ENCODE measurements at regions not wholly inside any gene's neighbourhood (a gene's known extent, or its start where the extent isn't known, plus 50 kb on each side); places are given as distances from the start of the nearest gene placed in this dataset.
"Not testable (repeated sequence)": the region's sequence is repeated elsewhere in the genome, so short reads cannot be mapped to it uniquely, and the experiment has no call there.

DNA sequence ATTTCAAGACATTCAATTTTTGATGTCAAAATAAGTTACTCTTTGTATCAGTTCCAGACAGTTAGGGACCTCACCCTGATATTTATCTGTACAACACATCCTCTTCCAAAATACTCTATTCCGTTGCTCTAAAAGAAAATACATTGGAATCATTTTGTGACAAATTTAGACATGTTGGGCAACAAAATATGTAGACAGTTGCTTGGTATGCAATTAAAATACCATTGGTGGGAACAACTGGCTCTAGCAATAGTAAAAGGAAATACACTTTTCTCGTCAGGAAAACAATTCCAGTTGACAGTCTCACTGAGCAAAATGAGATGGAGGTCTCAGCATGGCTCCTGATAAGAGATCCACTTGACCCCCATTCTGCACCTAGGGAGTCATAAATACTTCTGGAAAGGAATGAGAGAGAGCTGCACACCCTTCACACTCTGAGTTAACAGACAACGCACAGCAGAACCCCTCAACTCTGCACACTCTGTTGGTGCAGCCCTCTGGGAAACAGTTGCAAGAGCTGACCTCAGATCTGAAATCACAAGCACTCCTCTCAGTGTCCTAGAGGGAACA lies 171.3 kb upstream of the NT5E start:
- no peak for DNase-seq

DNA sequence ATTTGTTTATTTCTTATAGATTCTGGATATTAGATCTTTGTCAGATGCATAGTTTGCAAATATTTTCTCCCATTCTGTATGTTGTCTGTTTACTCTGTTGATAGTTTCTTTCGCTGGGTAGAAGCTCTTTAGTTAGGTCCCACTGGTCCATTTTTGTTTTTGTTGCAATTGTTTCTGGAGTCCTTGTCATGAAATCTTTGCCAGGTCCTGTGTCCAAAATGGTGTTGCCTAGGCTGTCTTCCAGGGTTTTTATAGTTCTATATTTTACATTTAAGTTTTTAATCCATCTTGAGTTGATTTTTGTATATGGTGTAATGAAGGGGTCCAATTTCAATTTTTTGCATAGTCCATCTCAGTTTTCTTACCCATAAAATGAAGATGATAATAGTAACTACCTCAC lies 173.9 kb upstream of the NT5E start:
- DNase-seq = not testable (repeated sequence)

DNA sequence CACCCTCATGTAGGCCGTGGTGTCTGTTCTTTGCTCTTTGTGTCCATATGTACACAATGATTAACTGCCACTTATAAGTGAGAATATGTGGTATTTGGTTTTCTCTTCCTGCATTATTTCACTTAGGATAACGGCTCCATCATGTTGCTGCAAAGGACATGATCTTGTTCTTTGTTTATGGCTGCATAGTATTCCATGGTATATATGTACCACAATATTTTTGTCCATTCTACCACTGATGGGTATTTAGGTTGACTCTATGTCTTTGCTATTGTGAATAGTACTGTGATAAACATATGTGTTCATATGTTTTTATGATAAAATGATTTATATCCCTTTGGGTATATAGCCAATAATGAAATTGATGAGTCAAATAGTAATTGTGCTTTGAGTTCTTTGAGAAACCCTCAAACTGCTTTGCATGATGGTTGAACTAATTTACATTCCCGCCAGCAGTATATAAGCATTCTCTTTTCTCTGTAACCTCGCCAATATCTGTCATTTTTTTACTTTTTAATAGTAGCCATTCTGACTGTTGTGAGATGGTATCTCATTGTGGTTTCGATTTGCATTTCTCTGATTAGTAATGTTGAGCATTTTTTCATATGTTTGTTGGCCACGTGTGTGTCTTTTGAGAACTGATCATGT lies 174.4 kb upstream of the NT5E start:
- DNase-seq = no peak

DNA sequence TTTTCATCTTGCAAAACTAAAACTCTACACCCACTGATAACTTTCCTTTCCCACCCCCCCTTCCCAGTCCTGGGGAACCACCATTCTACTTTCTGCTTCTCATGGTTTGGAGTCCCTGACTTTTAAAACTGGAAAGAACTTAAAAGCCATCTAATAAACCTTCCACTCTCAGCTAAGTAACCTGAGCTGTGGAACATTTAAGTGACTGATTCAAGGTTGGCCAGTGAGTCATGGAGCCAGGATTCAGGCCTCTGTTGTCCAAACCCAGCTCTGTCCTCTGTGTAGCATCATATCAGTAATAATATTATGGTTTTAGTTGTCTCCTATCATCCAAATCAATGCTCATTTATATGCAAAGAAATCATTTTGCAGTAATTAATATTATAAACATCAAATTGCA lies 176.0 kb upstream of the NT5E start:
- DNase-seq = no peak

DNA sequence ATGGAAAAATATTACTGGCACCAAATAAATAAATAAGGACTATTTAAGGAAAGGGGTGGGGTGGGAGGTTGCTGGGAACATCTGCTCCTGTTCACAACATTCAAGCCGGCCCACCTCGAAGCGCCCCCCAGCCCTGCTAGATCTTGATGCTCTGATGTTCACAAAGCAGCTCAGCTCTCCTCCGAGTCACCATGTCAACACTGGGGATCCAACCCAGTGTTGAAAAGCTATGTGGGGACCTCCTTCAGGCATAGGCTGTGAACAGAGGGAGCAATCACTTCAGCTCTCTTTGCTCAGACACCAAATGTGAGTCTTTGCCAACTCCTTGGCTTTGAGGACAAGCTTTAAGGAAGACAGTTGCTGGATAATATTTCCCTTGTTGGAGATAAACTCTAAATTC lies 176.8 kb upstream of the NT5E start:
- DNase-seq = no peak

DNA sequence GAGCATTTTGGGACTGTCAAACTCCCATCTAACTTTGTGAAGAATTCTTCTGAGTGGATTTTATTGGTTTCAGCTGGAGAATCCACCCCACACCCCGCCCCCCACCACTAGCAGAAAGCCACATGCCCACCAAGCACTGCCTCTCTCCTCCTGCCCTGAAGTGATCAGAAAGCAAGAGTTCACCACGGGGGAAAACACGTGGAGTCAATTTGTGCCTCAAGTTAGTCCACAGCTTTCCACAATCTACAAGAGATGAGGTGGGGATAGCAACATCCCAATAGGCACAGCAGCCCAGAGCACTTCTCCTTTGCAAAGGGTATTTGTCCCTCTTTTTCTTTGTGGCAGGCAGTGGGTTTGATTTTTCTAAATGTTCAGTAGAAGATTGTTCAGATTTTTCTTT lies 177.3 kb upstream of the NT5E start:
- DNase-seq = no peak

DNA sequence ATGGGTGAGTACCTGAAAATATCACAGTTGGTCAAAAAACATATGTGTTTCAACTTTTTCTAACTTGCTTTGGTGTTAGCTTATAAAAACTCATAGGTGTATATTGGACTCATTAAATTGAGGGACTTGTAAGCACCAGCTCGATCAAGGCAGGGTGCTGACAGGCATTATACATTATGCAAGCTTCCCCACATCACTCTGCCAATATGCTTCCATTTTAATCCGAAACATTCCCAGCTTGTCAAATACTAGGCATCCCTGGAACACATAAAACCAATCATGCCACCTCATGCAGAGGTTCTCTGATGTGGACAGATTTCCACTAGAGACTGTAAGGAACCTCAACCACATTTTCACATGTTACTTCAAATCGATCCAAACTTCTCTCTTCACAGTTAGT lies 187.3 kb upstream of the NT5E start:
- DNase-seq = no peak

DNA sequence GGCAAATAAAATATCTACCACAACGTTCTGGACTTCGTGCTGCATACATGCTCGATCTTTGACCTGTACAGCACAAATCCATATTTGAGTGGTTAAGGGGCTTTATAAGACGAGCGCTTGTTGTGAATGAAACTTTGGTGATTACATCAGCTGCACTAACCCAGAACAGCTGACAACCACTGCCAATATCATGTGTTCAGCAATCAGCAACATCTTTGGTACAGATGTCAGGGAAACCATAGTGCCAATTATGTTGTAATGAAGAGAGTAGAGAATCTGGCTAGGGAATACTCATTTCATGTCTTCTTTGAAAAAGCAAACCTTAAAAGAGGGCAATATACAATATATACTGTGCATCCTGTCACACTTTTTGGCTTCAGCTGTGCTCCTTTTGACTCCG lies 188.6 kb upstream of the NT5E start:
- no peak for DNase-seq

DNA sequence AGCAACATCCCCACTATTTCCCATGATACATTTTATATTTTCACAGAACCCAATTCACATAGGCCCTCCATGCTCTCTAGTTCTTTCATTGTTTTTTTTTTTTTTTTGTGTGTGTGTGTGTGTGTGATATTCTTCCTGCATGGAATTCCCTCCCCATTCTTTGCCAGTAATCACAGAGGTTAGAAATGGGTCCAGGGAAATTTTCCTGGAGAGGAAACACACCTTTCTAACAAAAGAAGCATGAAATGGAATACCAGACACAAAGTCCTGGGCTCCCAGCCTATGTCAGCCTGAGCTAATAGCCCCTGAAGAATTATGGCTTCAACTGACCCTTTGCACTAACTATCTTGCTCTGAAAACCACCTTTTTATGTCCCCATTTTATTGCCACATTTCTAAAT lies 194.2 kb upstream of the NT5E start:
- DNase-seq = no peak

DNA sequence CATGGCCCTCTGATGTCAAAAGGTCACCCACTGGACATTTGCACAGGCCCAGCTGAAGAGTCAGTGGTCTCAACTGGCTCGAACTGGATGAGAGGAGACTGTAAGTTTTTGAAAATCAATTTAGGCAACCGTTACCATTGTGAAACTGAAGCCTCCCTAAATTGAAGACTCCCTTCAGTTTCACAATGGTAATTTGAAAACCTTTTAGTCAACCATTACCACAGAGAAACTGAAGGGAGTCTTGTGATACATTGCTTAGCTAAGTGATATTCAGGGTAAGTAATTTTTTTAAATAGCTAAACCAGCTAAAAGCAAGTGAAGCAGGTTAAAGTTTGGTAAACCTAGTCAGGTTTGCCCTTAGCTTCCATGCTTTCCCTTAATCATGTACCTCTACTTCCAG lies 197.3 kb upstream of the NT5E start:
- no peak for DNase-seq

DNA sequence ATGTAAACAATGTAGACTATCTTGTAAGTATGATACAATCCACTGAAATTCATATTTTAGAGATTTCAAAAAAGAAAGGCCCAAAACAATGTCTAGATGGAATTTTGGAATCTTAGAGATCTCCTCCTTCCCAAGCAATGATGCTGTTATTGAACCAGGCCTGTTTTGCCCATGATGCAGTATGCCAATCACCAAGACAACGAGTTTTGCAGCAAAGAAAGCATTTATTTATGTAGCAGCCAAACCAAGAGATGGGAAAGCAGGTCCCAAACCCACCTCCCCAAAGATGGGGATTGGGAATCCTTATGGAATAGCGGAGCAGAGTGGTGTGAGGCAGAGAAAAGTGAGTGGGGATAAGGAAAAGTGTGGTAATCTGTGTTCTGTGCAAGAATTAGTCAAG lies 197.8 kb upstream of the NT5E start:
- DNase-seq = no peak

DNA sequence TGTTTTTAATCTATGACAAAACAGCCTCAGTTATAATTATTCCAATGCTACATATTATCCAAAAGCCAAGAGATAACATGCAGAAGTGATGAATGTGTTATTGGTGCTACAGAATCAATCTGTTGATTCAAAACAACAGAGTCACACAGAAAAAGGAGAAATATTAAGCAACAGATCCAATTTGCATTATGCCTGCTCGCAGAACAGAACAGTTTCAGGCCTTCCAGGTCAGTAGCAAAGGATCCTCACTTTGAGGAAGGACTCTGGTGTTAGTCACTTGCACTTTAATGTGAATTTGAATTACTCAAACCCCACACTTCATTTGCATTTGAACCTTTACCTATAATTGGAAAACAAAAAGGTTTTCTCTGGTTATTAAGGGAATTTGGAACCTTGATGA lies 198.6 kb upstream of the NT5E start:
- no peak for DNase-seq

DNA sequence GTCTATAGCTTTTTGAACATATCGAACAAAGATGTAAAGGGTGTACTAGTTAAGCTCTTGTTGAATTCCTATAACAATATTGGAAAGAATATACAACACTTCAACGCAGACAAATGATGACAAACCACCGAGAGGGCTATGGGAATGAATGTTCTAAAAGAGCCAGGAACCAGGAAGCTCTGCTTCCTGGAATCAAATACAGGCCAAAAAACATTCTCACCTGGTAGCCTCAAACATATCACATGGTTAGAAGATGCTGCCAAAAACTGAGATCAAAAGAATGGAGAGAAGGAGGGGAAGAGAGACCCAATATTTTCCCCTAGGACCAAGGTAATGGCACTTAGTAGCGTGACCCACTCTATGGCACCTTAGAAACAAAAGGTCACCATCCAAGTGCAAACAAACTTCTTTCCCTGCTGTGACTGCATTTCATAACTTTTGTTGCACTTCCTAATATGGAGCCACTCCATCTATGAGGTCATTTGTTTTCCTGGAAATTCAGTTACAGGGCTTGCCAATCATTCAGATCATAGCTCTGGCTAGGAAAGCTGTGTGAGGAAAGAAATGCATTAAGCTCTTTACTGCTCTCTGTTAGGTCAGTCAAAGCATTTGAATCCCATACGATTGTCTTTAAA lies 199.2 kb upstream of the NT5E start:
- no peak for DNase-seq

DNA sequence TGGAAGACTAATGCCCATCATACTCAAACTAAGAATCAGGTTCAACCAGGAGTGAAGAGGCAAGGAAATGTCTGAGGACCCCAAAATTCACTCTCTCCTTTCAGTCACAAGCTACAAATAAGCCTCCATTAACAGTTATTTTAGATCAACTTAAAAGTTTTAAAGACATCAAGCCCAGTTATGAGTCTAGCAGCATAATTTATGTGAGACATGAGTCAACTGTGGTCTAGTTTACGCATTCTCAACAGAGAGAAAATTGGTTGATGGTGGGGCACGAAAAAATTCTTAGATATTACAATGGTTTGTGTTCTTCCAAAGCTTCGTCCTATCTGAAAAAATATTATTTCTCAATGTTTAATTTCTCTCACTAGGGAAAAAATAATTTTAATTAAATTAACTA lies 204.9 kb upstream of the NT5E start:
- DNase-seq = no peak

DNA sequence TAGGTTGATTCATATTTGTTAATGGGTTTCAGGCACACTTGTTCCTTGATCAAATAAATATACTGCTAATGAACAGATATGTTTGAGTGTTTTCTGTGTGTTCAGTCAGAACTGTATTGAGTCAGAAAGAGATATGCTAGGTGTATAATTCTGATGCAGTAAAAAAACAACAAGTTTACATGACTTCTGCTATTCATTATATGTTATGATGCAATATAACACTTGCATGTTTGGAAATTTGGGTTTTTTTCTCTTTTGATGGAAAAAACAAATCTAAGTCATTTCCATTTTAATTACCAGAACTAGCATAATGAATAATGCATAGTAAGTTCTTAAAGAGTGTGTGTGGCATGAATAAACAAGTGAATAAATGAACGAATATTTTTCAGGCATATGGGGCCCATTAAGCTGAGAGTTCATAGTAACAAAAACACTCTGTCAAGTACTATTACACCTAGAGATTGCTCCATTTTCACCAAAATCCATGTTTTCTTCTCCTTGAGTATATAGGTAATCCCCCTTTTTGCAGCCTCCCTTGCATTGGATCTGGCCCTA lies 208.3 kb upstream of the NT5E start:
- no peak for DNase-seq

DNA sequence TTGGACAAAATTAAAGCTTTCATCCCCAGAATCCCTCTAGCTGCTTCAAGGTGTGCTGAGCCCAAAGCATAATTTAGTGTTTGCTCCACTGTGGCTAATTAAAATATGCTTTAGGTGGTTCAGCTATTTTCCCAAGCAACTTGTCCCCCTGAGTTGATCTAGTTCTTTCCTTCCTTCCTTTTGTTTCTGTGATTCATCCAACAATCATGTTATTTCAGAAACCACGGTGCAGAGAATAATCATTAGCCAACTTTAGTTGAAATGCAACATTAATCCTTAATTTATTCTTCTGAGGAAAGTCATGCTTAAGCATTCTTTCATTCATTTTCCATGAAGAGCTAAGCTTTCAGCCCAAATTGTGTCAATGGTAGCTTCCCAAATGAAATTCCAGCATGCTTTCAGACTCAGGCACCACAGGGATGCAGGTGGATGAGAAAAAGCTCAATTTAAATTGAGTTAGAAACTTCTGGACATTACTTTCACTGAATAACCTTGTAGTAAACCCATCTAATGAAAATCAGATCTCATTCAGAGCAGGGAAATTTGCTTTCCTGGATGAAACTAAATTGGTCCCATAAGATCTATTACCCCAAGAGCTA lies 209.0 kb upstream of the NT5E start:
- no peak for DNase-seq

DNA sequence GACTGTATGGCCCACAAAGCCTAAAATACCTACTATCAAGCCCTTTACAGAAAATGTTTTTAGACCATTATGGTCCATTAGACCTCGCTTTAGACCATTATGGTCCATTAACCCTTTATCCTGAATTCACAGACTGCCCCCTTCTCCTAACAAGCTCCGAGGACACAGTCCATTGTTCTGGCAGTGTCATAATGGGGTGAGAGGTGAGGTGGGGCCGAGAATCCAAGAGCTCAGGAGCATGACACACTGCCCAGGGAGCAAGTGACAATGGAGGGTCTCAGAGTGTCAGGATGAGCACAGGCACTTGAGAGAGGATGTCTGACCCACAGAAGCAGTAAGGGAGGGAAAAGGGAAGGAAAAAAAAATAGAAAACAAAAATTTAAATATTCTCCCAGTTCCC lies 212.4 kb upstream of the NT5E start:
- DNase-seq = no peak

DNA sequence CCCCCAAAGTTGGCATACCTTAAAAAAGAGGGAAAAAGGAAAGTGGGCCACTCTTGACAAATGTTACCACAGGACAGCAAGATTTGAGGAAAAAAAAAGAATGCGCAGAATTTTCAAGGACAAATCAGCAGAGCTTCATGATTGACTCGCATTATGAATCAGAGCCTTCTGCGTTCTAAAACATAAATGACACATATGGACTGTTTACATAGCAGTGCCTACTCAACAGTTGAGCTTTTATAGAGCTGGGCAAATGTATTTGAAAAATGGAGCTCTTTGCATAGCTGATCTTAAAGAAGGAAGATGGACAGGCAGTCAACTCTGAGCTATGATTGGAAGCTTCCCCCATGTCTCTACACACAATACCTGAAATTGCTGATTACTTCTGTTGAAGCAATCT lies 213.2 kb upstream of the NT5E start:
- DNase-seq = no peak

DNA sequence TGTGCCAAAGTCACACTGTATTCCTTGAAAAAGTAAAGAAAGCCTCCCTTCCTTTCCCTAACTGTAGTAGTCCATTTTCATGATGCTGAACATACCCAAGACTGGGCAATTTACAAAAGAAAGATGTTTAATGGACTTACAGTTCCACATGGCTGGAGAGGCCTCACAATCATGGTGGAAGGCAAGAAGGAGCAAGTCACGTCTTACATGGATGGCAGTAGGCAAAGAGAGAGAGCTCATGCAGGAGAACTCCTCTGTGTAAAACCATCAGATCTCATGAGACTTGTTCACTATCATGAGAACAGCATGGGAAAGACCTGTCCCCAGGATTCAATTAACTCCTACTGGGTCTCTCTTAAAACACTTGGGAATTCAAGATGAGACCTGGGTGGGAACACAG lies 222.5 kb upstream of the NT5E start:
- DNase-seq = not testable (repeated sequence)

DNA sequence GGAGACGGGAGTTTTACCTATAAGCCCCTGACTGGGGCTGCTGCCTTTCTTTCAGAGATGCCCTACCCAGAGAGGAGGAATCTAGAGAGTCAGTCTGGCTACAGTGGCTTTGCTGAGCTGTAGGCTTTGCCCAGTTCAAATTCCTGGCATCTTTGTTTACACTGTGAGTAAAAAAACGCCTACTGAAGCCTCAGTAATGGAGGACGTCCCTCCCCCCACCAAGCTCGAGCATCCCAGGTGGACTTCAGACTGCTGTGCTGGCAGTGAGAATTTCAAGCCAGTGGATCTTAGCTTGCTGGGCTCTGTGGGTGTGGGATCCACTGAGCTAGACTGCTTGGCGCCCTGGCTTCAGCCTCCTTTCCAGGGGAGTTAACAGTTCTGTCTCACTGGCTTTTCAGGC lies 237.1 kb upstream of the NT5E start:
- DNase-seq = not testable (repeated sequence)

DNA sequence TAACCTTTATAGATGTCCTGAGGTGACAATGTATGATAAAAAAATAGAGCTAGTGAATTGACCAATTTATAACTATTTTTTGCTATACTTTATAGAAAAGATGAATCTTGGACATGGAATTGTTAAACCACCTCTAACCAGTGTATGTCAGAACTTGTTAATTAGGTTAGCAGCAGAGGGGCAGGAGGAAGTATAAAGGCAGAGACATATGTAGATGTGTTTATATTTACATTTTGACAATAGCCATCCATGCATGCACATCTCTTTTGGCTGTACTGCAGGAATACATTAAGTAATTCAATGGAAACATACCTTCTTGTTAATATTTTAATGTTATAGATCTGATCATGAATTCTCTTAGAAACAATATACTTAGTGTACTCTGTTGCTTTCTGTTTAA lies 254.6 kb upstream of the NT5E start:
- no peak for DNase-seq

DNA sequence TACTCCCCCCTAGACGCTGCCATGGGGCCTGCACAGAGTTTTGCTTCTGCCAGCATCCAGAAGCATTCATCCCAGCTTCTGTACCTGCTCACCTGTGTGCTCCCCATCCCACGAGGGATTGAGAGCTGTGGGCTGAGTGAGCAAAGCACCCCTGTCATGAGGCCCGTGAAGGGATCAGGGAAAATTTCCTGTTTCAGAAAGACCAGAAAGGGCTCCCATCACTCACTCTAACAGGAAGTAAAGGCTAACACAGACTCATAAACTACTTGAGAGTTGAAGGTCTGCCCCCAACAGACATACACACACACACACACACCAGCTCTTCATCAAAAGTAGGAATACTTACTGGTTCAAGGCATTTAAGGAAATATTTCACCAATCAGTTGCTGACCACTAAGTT lies 256.5 kb upstream of the NT5E start:
- no peak for DNase-seq

DNA sequence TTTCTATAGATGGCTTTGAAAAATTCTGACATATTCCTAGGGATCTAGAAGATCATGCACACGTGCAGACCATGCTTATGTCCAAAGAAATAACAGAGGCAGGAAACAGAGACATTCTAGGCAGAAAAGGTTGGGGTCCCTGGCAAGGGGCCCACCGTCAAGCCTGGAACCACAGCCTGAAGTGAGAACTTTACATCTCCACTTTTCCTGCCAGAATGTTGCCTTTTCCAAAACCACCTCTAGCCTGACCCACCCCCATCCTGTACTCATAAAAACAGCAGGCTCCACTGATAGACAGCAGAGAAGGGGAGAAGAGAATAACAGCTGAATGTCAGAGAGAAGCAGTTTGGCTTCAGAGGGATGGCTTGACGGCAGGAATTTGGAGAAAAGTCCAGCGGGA lies 257.3 kb upstream of the NT5E start:
- DNase-seq = no peak

DNA sequence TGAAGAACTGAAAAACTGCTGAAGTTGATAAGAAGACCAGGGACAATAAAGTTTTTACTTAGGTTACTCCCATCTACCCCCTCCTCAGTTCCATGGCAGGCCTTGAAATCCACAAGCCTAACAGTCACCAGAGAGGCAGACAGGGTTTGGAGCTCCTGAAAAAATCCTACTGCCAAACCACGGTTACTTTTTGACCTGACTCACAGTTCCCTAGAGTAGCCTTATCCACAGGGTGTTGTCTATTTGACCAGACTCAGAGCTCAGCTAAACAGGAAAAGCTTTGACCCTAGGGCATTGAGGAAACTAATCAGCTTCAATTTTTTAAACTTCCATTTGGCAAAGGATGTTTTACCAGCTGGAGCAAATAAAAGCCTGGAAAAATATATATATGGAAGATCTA lies 257.7 kb upstream of the NT5E start:
- DNase-seq = no peak
